GM23338 (cell line): ENCODE measurements at regions not wholly inside any gene's neighbourhood (a gene's known extent, or its start where the extent isn't known, plus 50 kb on each side); places are given as distances from the start of the nearest gene placed in this dataset.

Experiments
- ATAC-seq: fragments of 200-7000 bp; cut with Tn5 transposase; 3 replicates; pipeline ENCODE4 v1.9.1; 2020
- DNase-seq: peaks from one replicate; pipeline ENCODE4 v3.0.0-alpha.2; 2015; ENCODE audit warnings: low spot score
- H2AFZ ChIP-seq: fragments of 200-600 bp; sonication (generic); 2 replicates; pipeline ENCODE4 v1.8.0; 2016; ENCODE audit warnings: antibody characterized with exemption, mild to moderate bottlenecking, moderate library complexity
- H3F3A ChIP-seq: fragments of 200-600 bp; sonication (generic); replicated peaks from 2 replicates; pipeline ENCODE4 v1.8.0; 2017; ENCODE audit warnings: antibody characterized with exemption, mixed run types, low read depth
- H3K27ac ChIP-seq: fragments of 200-600 bp; sonication (generic); 2 replicates; pipeline ENCODE4 v1.6.1; 2016; ENCODE audit warnings: low read depth
- H3K27me3 ChIP-seq: fragments of 200-600 bp; sonication (generic); 2 replicates; pipeline ENCODE4 v1.8.0; 2016; ENCODE audit warnings: mild to moderate bottlenecking, mixed run types, moderate library complexity; ENCODE audit not compliant: insufficient read depth
- H3K36me3 ChIP-seq: fragments of 200-600 bp; sonication (generic); 2 replicates; pipeline ENCODE4 v1.8.0; 2016; ENCODE audit warnings: mild to moderate bottlenecking; ENCODE audit not compliant: insufficient read depth
- H3K4me1 ChIP-seq: fragments of 200-600 bp; sonication (generic); 2 replicates; pipeline ENCODE4 v1.8.0; 2016; ENCODE audit warnings: mild to moderate bottlenecking, moderate library complexity; ENCODE audit not compliant: insufficient read depth
- H3K4me2 ChIP-seq: fragments of 200-600 bp; sonication (generic); 2 replicates; pipeline ENCODE4 v1.7.1; 2017; ENCODE audit warnings: mixed run types
- H3K4me3 ChIP-seq: fragments of 200-600 bp; sonication (generic); 2 replicates; pipeline ENCODE4 v1.6.1; 2016; ENCODE audit warnings: mixed run types
- H3K79me2 ChIP-seq: fragments of 200-600 bp; sonication (generic); replicated peaks from 2 replicates; pipeline ENCODE4 v1.8.0; 2017; ENCODE audit warnings: mild to moderate bottlenecking; ENCODE audit not compliant: insufficient read depth
- H3K9me2 ChIP-seq: fragments of 200-600 bp; sonication (generic); 2 replicates; pipeline ENCODE4 v1.8.0; 2017; ENCODE audit not compliant: insufficient read depth
- H4K20me1 ChIP-seq: fragments of 200-600 bp; sonication (generic); replicated peaks from 2 replicates; pipeline ENCODE4 v1.8.0; 2017; ENCODE audit warnings: mild to moderate bottlenecking; ENCODE audit not compliant: insufficient read depth
- H3K27ac Mint-ChIP-seq: 2 replicates; pipeline ENCODE4 v1.8.0; 2020; ENCODE audit warnings: inconsistent platforms, mild to moderate bottlenecking, moderate library complexity, mixed read lengths
- H3K27me3 Mint-ChIP-seq: 3 replicates; pipeline ENCODE4 v1.8.0; 2022; ENCODE audit warnings: low read depth, mild to moderate bottlenecking, moderate library complexity, mixed read lengths, inconsistent platforms; ENCODE audit not compliant: insufficient read depth, poor library complexity
- H3K36me3 Mint-ChIP-seq: 3 replicates; pipeline ENCODE4 v1.8.0; 2021; ENCODE audit warnings: low read depth, mild to moderate bottlenecking, inconsistent platforms, moderate library complexity, mixed read lengths
- H3K4me1 Mint-ChIP-seq: 3 replicates; pipeline ENCODE4 v1.8.0; 2020; ENCODE audit warnings: mild to moderate bottlenecking, inconsistent platforms, mixed read lengths
- H3K4me3 Mint-ChIP-seq: 3 replicates; pipeline ENCODE4 v1.8.0; 2021; ENCODE audit warnings: moderate library complexity, mild to moderate bottlenecking, inconsistent platforms, mixed read lengths
- H3K9me3 Mint-ChIP-seq: 3 replicates; pipeline ENCODE4 v1.8.0; 2020; ENCODE audit warnings: moderate library complexity, mild to moderate bottlenecking, inconsistent platforms, mixed read lengths
- CREB1 ChIP-seq: fragments of 250-450 bp; sonication (Bioruptor Pico); IDR thresholded peaks from 2 replicates; pipeline ENCODE4 v1.5.0; 2020; ENCODE audit warnings: low read depth, mild to moderate bottlenecking, moderate library complexity
- JUNB ChIP-seq: IDR thresholded peaks from one replicate; pipeline ENCODE4 v1.6.1; 2016; ENCODE audit warnings: antibody characterized with exemption; ENCODE audit not compliant: unreplicated experiment
- POLR2AphosphoS5 ChIP-seq: IDR thresholded peaks from 2 replicates; pipeline ENCODE4 v1.6.1; 2016; ENCODE audit warnings: antibody characterized with exemption, low read depth
- REST ChIP-seq: IDR thresholded peaks from one replicate; pipeline ENCODE4 v1.6.1; 2018; ENCODE audit warnings: antibody characterized with exemption; ENCODE audit not compliant: unreplicated experiment
- TF ChIP-seq, protein P1 (sequence below): fragments of 250-450 bp; sonication (Bioruptor Pico); IDR thresholded peaks from 2 replicates; pipeline ENCODE4 v1.5.0; 2020; ENCODE audit warnings: mild to moderate bottlenecking, moderate library complexity

GRCh38 chr1:219993554-219994433 is 52.5 kb downstream of the EPRS1 start:
- H3K4me1 ChIP-seq, result no peaks in the 10 kb centered on the region
- no peak overlapping the region for H3K4me3 Mint-ChIP-seq
- H3K79me2 ChIP-seq, result no peaks in the 10 kb centered on the region
- no peak overlapping the region for H3K4me2 ChIP-seq
- peaks cover 19% of the 10 kb centered on the region for H3K36me3 ChIP-seq
- DNase-seq, result no peak
- no peaks in the 10 kb centered on the region for H3K9me2 ChIP-seq
- no peak for ATAC-seq
- H3K4me1 Mint-ChIP-seq, result no peaks in the 10 kb centered on the region; the same call in 2 of the 3 replicates
- TF ChIP-seq JUNB, result no peak
- TF ChIP-seq, protein P1, sequence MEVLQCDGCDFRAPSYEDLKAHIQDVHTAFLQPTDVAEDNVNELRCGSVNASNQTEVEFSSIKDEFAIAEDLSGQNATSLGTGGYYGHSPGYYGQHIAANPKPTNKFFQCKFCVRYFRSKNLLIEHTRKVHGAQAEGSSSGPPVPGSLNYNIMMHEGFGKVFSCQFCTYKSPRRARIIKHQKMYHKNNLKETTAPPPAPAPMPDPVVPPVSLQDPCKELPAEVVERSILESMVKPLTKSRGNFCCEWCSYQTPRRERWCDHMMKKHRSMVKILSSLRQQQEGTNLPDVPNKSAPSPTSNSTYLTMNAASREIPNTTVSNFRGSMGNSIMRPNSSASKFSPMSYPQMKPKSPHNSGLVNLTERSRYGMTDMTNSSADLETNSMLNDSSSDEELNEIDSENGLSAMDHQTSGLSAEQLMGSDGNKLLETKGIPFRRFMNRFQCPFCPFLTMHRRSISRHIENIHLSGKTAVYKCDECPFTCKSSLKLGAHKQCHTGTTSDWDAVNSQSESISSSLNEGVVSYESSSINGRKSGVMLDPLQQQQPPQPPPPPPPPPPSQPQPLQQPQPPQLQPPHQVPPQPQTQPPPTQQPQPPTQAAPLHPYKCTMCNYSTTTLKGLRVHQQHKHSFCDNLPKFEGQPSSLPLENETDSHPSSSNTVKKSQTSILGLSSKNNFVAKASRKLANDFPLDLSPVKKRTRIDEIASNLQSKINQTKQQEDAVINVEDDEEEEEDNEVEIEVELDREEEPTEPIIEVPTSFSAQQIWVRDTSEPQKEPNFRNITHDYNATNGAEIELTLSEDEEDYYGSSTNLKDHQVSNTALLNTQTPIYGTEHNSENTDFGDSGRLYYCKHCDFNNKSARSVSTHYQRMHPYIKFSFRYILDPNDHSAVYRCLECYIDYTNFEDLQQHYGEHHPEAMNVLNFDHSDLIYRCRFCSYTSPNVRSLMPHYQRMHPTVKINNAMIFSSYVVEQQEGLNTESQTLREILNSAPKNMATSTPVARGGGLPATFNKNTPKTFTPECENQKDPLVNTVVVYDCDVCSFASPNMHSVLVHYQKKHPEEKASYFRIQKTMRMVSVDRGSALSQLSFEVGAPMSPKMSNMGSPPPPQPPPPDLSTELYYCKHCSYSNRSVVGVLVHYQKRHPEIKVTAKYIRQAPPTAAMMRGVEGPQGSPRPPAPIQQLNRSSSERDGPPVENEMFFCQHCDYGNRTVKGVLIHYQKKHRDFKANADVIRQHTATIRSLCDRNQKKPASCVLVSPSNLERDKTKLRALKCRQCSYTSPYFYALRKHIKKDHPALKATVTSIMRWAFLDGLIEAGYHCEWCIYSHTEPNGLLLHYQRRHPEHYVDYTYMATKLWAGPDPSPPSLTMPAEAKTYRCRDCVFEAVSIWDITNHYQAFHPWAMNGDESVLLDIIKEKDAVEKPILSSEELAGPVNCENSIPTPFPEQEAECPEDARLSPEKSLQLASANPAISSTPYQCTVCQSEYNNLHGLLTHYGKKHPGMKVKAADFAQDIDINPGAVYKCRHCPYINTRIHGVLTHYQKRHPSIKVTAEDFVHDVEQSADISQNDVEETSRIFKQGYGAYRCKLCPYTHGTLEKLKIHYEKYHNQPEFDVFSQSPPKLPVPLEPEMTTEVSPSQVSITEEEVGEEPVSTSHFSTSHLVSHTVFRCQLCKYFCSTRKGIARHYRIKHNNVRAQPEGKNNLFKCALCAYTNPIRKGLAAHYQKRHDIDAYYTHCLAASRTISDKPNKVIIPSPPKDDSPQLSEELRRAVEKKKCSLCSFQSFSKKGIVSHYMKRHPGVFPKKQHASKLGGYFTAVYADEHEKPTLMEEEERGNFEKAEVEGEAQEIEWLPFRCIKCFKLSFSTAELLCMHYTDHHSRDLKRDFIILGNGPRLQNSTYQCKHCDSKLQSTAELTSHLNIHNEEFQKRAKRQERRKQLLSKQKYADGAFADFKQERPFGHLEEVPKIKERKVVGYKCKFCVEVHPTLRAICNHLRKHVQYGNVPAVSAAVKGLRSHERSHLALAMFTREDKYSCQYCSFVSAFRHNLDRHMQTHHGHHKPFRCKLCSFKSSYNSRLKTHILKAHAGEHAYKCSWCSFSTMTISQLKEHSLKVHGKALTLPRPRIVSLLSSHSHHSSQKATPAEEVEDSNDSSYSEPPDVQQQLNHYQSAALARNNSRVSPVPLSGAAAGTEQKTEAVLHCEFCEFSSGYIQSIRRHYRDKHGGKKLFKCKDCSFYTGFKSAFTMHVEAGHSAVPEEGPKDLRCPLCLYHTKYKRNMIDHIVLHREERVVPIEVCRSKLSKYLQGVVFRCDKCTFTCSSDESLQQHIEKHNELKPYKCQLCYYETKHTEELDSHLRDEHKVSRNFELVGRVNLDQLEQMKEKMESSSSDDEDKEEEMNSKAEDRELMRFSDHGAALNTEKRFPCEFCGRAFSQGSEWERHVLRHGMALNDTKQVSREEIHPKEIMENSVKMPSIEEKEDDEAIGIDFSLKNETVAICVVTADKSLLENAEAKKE, result no peak
- H3F3A ChIP-seq, result no peaks in the 10 kb centered on the region
- no peaks in the 10 kb centered on the region for H3K27me3 Mint-ChIP-seq
- no peaks in the 10 kb centered on the region for H3K27me3 ChIP-seq
- no peaks in the 10 kb centered on the region for H4K20me1 ChIP-seq
- H2AFZ ChIP-seq, result no peak overlapping the region
- H3K36me3 Mint-ChIP-seq, result peaks cover 40% of the 10 kb centered on the region
- H3K4me3 ChIP-seq, result no peak overlapping the region
- H3K9me3 Mint-ChIP-seq, result no peaks in the 10 kb centered on the region
- H3K27ac Mint-ChIP-seq, result no peak overlapping the region
- no peak overlapping the region for H3K27ac ChIP-seq

- Histone ChIP-seq H3K27ac (peak overlapping the region; percentile 26), H3K4me2 (no peak overlapping the region), H3K9me2 (no peaks in the 10 kb centered on the region), H3K79me2 (no peaks in the 10 kb centered on the region), H4K20me1 (no peaks in the 10 kb centered on the region), H3K4me1 (no peaks in the 10 kb centered on the region), H3F3A (no peaks in the 10 kb centered on the region), H3K4me3 (no peak overlapping the region), H2AFZ (no peak overlapping the region), H3K36me3 (peaks cover 32% of the 10 kb centered on the region), H3K27me3 (no peaks in the 10 kb centered on the region)
- ATAC-seq (no peak), DNase-seq (no peak)
- Mint-ChIP-seq H3K9me3 (no peaks in the 10 kb centered on the region), H3K4me3 (no peak overlapping the region), H3K4me1 (no peaks in the 10 kb centered on the region; the same call in 2 of the 3 replicates), H3K27ac (no peak overlapping the region), H3K27me3 (no peaks in the 10 kb centered on the region), H3K36me3 (peaks cover 46% of the 10 kb centered on the region)
- TF ChIP-seq POLR2AphosphoS5 (no peak), REST (no peak), JUNB (no peak), CREB1 (CRISPR knock-in tag) (no peak)
Observed at GRCh38 chr1:219991919-219992318, 54.4 kb downstream of the EPRS1 start.
